ENCODE measurements at regions not wholly inside any gene's neighbourhood (a gene's known extent, or its start where the extent isn't known, plus 50 kb on each side); places are given as distances from the start of the nearest gene placed in this dataset.
"Not testable (repeated sequence)": the region's sequence is repeated elsewhere in the genome, so short reads cannot be mapped to it uniquely, and the experiment has no call there.

GRCh38 chr2:82345910-82346309 lies 2041.4 kb upstream of the LRRTM1 start:
- DNase-seq = no peak

- no peak for DNase-seq
Observed at GRCh38 chr2:82344670-82345069, 2040.1 kb upstream of the LRRTM1 start.

DNA sequence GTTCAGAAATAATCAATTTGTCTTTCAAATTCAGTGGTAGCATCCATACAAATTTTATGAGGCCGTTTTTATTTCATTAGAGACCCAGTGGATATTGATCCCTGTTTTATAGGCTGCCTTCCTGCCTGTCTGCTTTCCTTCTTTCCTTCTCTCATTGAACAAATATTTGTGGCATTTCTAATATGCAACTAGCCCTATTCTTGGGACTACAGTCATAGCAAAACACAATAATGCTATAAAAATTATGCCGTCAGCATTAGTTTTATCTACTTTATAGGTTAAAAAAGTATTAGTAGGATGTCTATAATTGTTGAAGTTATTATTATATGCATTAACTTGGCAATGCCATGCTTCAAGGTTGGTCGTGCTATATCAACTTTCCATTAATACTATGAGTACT lies 2037.8 kb upstream of the LRRTM1 start:
- no peak for DNase-seq

- no peak for DNase-seq
Observed at GRCh38 chr2:82340578-82341053, 2036.1 kb upstream of the LRRTM1 start.

DNA sequence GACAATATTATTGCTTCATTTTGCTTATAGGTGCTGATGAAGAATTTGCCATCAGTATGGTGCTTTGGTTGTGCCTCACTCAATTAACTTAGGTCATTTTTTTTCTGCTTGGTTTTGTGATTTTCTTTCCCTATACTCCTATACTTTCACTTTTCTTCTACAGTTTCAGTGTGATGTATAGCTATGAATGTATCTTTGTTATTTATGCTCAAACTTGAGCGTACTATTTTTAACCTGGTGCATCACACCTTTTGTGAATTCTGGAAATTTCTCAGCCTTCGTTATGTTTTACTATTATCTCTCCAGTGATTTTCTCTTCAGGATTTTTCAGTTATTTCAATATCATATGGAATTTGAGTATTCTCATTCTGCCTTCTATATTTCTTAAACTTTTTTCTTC lies 2035.3 kb upstream of the LRRTM1 start:
- no peak for DNase-seq

DNA sequence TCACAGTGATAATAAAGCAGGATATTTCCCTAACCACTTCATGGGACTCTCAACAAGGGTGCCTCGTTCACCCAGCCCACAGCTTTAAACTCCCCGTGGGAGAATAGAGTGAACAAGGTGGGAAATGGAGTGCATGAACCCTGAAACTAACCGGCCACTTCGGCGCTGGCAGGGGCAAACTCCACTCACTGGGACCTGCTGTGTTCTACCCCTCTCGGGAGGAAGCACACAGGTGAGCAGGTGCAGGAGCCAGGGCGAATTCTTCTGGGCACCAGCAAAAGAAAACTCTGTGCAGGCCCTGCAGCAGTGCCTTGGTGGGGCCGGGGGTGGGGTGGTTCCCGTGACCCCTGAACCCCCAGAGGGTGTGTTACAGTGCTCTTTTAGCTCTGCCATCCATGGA lies 2029.1 kb upstream of the LRRTM1 start:
- no peak for DNase-seq

GRCh38 chr2:82330155-82330554 lies 2025.6 kb upstream of the LRRTM1 start:
- no peak for DNase-seq

- DNase-seq = not testable (repeated sequence)
Observed at GRCh38 chr2:82326180-82326767, 2021.7 kb upstream of the LRRTM1 start.

GRCh38 chr2:82320296-82320695 lies 2015.7 kb upstream of the LRRTM1 start:
- DNase-seq = no peak

DNA sequence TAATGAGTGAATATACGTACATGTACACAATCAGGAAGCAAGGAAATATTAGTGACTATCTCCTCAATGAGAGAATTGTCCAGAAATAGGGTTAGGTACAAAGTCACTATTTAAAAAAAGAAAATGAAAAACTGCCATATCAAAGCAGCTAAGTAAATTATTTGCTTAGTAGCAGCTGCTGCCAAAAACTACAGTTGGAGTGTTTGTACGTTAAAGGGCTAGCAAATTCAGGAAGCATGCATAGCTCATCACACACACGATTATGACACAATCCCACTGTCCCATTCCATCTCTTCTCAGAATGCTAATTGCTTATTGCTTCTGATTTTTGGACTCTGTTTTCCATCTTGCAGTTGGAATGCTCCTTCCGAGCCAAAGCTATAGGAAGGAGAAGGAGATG lies 2012.5 kb upstream of the LRRTM1 start:
- no peak for DNase-seq

- no peak for DNase-seq
Observed at GRCh38 chr2:82316586-82316985, 2012.0 kb upstream of the LRRTM1 start.

DNA sequence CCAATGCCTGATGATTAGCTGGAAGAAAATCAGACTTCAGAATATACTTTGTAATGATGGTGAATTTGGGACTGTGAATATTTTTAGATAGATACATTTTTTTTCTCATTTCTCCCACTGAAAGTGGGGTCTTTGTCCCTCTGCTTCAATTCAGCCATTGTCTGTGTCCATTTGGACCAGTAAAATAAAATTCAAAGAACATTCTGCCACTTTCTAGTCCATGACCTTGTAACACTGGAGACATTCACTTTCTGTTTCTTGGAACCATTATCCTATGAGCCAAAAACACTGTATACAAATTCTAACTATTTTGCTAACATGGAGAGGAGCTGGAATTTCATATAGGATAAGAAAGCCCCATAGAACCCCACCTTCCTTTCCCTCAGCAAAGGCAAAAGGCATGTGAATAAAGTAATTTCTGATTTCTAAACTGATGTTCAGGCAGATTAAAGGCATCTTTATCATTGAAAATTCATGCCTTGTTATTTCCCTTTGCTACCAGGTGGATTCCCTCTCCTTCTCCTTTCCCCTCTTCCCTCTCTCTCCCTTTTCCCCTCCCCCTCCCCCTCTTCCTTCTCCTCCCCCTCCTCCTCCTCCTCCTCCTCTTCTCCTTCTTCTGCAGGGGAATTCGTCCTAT lies 2010.4 kb upstream of the LRRTM1 start:
- DNase-seq = no peak

GRCh38 chr2:82307511-82307910 lies 2003.0 kb upstream of the LRRTM1 start:
- no peak for DNase-seq

- DNase-seq = no peak
Observed at GRCh38 chr2:82301506-82301905, 1997.0 kb upstream of the LRRTM1 start.

- DNase-seq = no peak
Observed at GRCh38 chr2:82289446-82289845, 1984.9 kb upstream of the LRRTM1 start.

DNA sequence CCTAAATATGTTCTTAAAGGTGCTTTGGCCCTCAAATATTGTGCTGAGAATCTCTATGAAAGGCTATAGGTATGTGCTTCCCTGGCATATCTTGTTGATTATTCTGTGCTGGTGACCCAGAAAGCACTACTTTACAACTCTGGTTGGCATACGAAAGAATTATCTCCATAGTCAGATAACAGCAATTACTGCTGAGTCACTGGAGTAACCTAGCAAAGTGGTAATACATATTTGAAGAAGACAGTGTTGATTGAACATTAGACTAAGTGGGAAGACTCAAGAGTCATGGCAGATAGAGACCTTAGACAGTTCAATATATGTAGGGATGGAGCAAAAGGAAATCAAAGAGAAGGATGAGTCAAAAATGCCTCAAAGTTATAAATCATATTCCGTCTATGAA lies 1978.5 kb upstream of the LRRTM1 start:
- no peak for DNase-seq

GRCh38 chr2:82282111-82282882 lies 1977.7 kb upstream of the LRRTM1 start:
- DNase-seq = no peak

DNA sequence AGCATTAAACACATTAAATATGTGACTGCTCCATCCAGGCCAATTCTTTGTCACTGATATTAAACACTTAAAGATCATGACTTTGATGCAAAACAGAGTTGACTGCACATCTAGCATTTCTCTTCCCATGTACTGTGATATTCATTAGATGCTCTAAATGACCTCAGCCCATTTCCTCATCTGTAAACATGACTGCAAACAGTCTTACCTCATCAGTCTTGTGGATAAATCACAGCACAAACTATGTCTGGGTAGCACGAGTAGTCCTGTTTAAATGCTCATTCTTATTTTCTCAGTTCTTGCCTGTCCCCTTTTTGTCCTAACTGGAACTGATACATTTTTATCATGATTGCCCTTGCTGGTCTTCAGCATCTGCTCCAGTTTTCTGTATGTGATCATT lies 1974.8 kb upstream of the LRRTM1 start:
- no peak for DNase-seq

DNA sequence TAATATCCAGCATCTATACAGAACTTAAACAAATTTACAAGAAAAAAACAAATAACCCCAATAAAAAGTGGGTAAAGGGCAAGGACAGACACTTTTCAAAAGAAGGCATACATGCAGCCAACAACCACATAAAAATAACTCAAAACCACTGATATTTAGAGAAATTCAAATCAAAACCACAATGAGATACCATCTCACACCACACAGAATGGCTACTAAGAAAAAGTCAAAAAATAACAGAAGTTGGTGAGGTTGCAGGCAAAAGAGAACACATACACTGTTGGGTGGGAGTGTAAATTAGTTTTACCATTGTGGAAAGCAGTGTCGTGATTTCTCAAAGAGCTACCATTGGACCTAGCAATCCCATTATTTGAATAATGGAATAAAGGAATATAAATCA lies 1973.9 kb upstream of the LRRTM1 start:
- DNase-seq = no peak

GRCh38 chr2:82275599-82275998 lies 1971.0 kb upstream of the LRRTM1 start:
- no peak for DNase-seq

- DNase-seq = no peak
Observed at GRCh38 chr2:82268446-82268845, 1963.9 kb upstream of the LRRTM1 start.

GRCh38 chr2:82260521-82260920 lies 1956.0 kb upstream of the LRRTM1 start:
- no peak for DNase-seq

GRCh38 chr2:82259551-82259950 lies 1955.0 kb upstream of the LRRTM1 start:
- DNase-seq = no peak

Measured in left hindlimb (tissue), 1 donor.